ENCODE measurements at regions not wholly inside any gene's neighbourhood (a gene's known extent, or its start where the extent isn't known, plus 50 kb on each side); places are given as distances from the start of the nearest gene placed in this dataset.

DNA sequence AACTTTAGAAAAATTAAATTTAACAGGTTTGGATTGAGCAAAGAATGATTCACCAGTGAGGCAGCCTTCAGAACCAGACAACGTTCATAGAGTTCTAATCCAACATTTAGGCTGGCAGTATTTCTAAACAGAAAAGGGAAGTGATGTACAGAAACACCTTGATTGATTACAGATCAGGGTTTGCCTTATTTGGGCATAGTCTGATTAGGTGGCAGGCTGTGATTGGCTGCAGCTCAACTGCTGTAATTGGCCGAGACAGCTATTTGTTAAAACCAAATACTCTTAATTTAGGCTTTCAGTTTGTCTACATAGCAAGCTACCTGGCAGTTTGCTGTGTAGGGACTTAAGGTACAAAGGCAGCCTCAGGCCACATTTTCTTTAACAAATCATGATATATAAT, 802.5 kb downstream of the IPMK start:
- no peaks in the 10 kb centered on the region for H3K4me1 ChIP-seq (ENCODE audit: control insufficient read depth, insufficient read depth, low read length)
- H3K27me3 ChIP-seq (replicated peaks in 1 of 2; ENCODE audit: control insufficient read depth in 2 of 2, insufficient read depth in 2 of 2, low read length in 1 of 2) = no peaks in the 10 kb centered on the region
- no peak overlapping the region for H3K4me3 ChIP-seq
- no peak overlapping the region for H2AFZ ChIP-seq (ENCODE audit: control insufficient read depth, low read depth, low read length)
- H3K27ac ChIP-seq (ENCODE audit: control insufficient read depth, insufficient read depth) = no peak overlapping the region
- WGBS (ENCODE audit: insufficient coverage, insufficient replicate concordance, low lambda C conversion rate, missing lambda C conversion rate) = 2% methylated on average over 2 of the region's 2 CpGs
- POLR2A ChIA-PET = no interaction called here
- no peaks in the 10 kb centered on the region for H3K9me3 ChIP-seq (replicated peaks; ENCODE audit: control insufficient read depth, insufficient read depth, low read length)
- TF ChIP-seq SPI1 (IDR thresholded peaks at IDR 0.05; ENCODE audit: borderline replicate concordance, insufficient read depth, low read depth, low read length) = peak; percentile 15; the same call in 1 of the 2 replicates
- no peak for TF ChIP-seq ZNF274 (IDR thresholded peaks at IDR 0.05; ENCODE audit: insufficient read depth, insufficient read length)
- no peak for TF ChIP-seq POLR2A (IDR thresholded peaks at IDR 0.05; ENCODE audit: low read depth, low read length)
- TF ChIP-seq, protein P1, sequence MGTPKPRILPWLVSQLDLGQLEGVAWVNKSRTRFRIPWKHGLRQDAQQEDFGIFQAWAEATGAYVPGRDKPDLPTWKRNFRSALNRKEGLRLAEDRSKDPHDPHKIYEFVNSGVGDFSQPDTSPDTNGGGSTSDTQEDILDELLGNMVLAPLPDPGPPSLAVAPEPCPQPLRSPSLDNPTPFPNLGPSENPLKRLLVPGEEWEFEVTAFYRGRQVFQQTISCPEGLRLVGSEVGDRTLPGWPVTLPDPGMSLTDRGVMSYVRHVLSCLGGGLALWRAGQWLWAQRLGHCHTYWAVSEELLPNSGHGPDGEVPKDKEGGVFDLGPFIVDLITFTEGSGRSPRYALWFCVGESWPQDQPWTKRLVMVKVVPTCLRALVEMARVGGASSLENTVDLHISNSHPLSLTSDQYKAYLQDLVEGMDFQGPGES (IDR thresholded peaks at IDR 0.05) = no peak
- TF ChIP-seq SRF (IDR thresholded peaks at IDR 0.05; ENCODE audit: low read depth in 2 of 2, low read length in 2 of 2) = peak; percentile 47 to 74; a peak in 2 of 4 replicates
- intact Hi-C loops (cut with micrococcal nuclease; ENCODE audit: unreplicated experiment) (no loop called here), in situ Hi-C loops (cut with MboI) (no loop called here)
- H3K4me2 ChIP-seq (ENCODE audit: control insufficient read depth, insufficient read depth) = no peak overlapping the region
- H3K36me3 ChIP-seq (ENCODE audit: control insufficient read depth in 2 of 2, insufficient read depth in 2 of 2, low read length in 1 of 2) = no peaks in the 10 kb centered on the region
- no peak; the same call in 2 of the 3 replicates for ATAC-seq
- no peaks in the 10 kb centered on the region for H3K79me2 ChIP-seq (ENCODE audit: control insufficient read depth, insufficient read depth, low read length)
- no TSS peak for BruUV-seq (replicated peaks)
- SMC1A ChIA-PET (ENCODE audit: uncharacterized antibody, unreplicated experiment) = no interaction called here
- no peaks in the 10 kb centered on the region for H4K20me1 ChIP-seq (ENCODE audit: control insufficient read depth, insufficient read depth)
- no peak for FAIRE-seq
- RAD21 ChIA-PET (ENCODE audit: unreplicated experiment) = no interaction called here
- CTCF ChIA-PET = interaction anchor here (0.6 to 1.2 kb wide), 2 partner anchors 12 to 393 kb away, joined by 3 read pairs; no protein-coding TSS in a partner anchor
- H3K9ac ChIP-seq (ENCODE audit: control insufficient read depth, insufficient read depth, low read length) = no peak overlapping the region
- no peak for DNase-seq (ENCODE audit: low read depth, low spot score)

DNA sequence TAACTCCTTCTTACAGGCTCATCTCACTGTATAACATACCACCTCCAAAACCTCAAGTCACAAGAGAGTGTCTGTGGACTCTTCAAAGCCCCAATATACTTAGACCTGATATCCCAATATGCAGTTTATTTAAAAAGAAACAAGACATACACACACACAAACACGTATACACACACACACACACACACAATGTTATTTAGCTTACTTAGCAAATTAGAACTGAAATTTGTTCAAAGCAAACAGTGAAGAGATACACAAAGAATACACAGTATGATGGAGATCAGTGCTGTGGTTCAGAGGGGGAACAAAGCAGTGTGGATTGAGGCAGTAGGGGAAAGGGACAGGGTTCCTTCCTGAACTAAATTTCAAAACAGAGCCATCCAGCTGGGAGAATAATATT, 807.2 kb downstream of the IPMK start:
- H2AFZ ChIP-seq (ENCODE audit: control insufficient read depth, low read depth, low read length) = no peak overlapping the region
- in situ Hi-C loops (cut with MboI) = no loop called here
- no peak overlapping the region for H3K4me3 ChIP-seq
- no peaks in the 10 kb centered on the region for H3K4me1 ChIP-seq (ENCODE audit: control insufficient read depth, insufficient read depth, low read length)
- H3K27me3 ChIP-seq (replicated peaks in 1 of 2; ENCODE audit: control insufficient read depth in 2 of 2, insufficient read depth in 2 of 2, low read length in 1 of 2) = no peaks in the 10 kb centered on the region
- H3K9ac ChIP-seq (ENCODE audit: control insufficient read depth, insufficient read depth, low read length) = no peak overlapping the region
- H3K79me2 ChIP-seq (ENCODE audit: control insufficient read depth, insufficient read depth, low read length) = no peaks in the 10 kb centered on the region
- intact Hi-C loops (cut with micrococcal nuclease; ENCODE audit: unreplicated experiment) = no loop called here
- H3K4me2 ChIP-seq (ENCODE audit: control insufficient read depth, insufficient read depth) = no peak overlapping the region
- ChIA-PET RAD21 (ENCODE audit: unreplicated experiment) (no interaction called here), SMC1A (ENCODE audit: uncharacterized antibody, unreplicated experiment) (interaction anchor here (1.3 kb wide), 1 partner anchor 8 kb away, joined by 3 read pairs; no protein-coding TSS in a partner anchor), POLR2A (no interaction called here), CTCF (no interaction called here)
- no peak for TF ChIP-seq ZZZ3 (IDR thresholded peaks at IDR 0.05; ENCODE audit: control insufficient read depth, insufficient read length, low read depth)
- no peak for TF ChIP-seq POLR2AphosphoS2 (IDR thresholded peaks at IDR 0.05; ENCODE audit: low read depth, low read length)
- no peak for TF ChIP-seq KDM1A (IDR thresholded peaks at IDR 0.05; ENCODE audit: borderline replicate concordance)
- TF ChIP-seq GABPA (IDR thresholded peaks at IDR 0.05; ENCODE audit: low read depth) = no peak
- 0% methylated on average over 1 of the region's 1 CpG for WGBS (ENCODE audit: insufficient coverage, insufficient replicate concordance, low lambda C conversion rate, missing lambda C conversion rate)
- no TSS peak for BruUV-seq (replicated peaks)
- H3K9me3 ChIP-seq (replicated peaks; ENCODE audit: control insufficient read depth, insufficient read depth, low read length) = no peaks in the 10 kb centered on the region
- no peaks in the 10 kb centered on the region for H4K20me1 ChIP-seq (ENCODE audit: control insufficient read depth, insufficient read depth)
- no peaks in the 10 kb centered on the region for H3K36me3 ChIP-seq (ENCODE audit: control insufficient read depth in 2 of 2, insufficient read depth in 2 of 2, low read length in 1 of 2)
- FAIRE-seq (no peak), ATAC-seq (no peak), DNase-seq (ENCODE audit: low read depth, low spot score) (no peak)
- H3K27ac ChIP-seq (ENCODE audit: control insufficient read depth, insufficient read depth) = no peak overlapping the region

All from GM12878 (cell line).